Adrenal gland (tissue), 9 donors: ENCODE measurements at regions not wholly inside any gene's neighbourhood (a gene's known extent, or its start where the extent isn't known, plus 50 kb on each side); places are given as distances from the start of the nearest gene placed in this dataset.

Experiments
- DNase-seq, 7 donors: peaks; one replicate each; pipeline ENCODE4 v3.0.0-alpha.2; 2019 to 2020
- H3K27ac ChIP-seq, 5 donors: fragments of 200-600 bp; sonication (generic) in 4 of 5; 1 replicate in 3 of 5; 2 replicates in 2 of 5; pipeline versions ENCODE4 v1.5.1 to v1.8.0; 2016 to 2020; ENCODE audit warnings: mild to moderate bottlenecking in 1 of 5
- H3K27me3 ChIP-seq: fragments of 200-600 bp; 2 replicates; pipeline ENCODE4 v1.8.0; 2021
- H3K36me3 ChIP-seq, 2 donors: fragments of 200-600 bp; replicated peaks in 1 of 2; 1 replicate in 1 of 2; 2 replicates in 1 of 2; pipeline versions ENCODE4 v1.5.1 to v1.8.0; 2018 to 2022
- H3K4me1 ChIP-seq, 2 donors: fragments of 200-600 bp; replicated peaks in 1 of 2; 1 replicate in 1 of 2; 2 replicates in 1 of 2; pipeline versions ENCODE4 v1.5.1 to v1.8.0; 2018 to 2021
- H3K4me3 ChIP-seq, 4 donors: fragments of 200-600 bp; sonication (generic) in 3 of 4; one replicate each; pipeline ENCODE4 v1.5.1; 2016 to 2018
- H3K9me3 ChIP-seq, 3 donors: fragments of 200-600 bp; sonication (generic) in 1 of 3; replicated peaks in 1 of 3; 1 replicate in 2 of 3; 2 replicates in 1 of 3; pipeline versions ENCODE4 v1.5.1 to v1.8.0; 2016 to 2021
- CTCF ChIP-seq, 6 experiments: fragments of 450-650 bp in 4 of 6; fragments of 200-600 bp in 2 of 6; sonication (generic) in 1 of 6; IDR thresholded peaks; 1 replicate in 5 of 6; 2 replicates in 1 of 6; pipeline versions ENCODE4 v1.5.1 to v1.8.0; 2016 to 2021; ENCODE audit warnings: antibody characterized with exemption in 6 of 6, mild to moderate bottlenecking in 2 of 6, moderate library complexity in 1 of 6
- POLR2A ChIP-seq, 2 donors: fragments of 450-650 bp; IDR thresholded peaks; one replicate each; pipeline ENCODE4 v1.6.1; 2017; ENCODE audit warnings: antibody characterized with exemption in 2 of 2, mild to moderate bottlenecking in 2 of 2, moderate library complexity in 1 of 2
- WGBS, 4 donors: extraction: QIAGEN DNeasy Blood & Tissue Kit in 2 of 4; methylation state at CpG; one replicate each; pipeline versions ENCODE4 v1.1.5 to v1.1.7; 2013 to 2017; 5-methylcytosine and 5-hydroxymethylcytosine counted together
- intact Hi-C, 2 donors: fragments of 100-400 bp; cut with DNase I; formaldehyde crosslinking; loops; one replicate each; pipeline versions ENCODE4 v1.14.1 to v1.15.0; 2022 to 2023
- donor health status: healthy with polysubstance abuse.
- donor health status: Bipolar disorder and iron deficiency.
- donor health status: DM: yes; HTN: yes; CAD: no.
- donor health status: DM: no; HTN: no; CAD: no.
- donor health status: DM: no; HTN: no; CAD: no.

GRCh38 chr10:44243851-44244510 lies 140.9 kb downstream of the CXCL12 start:
- WGBS, 4 donors, result 72 to 88% (median 81%) methylated on average over 7 of the region's 7 CpGs
- no peak for DNase-seq

GRCh38 chr10:44242826-44243225 lies 142.1 kb downstream of the CXCL12 start:
- H3K27ac ChIP-seq, result no peak overlapping the region
- no peaks in the 10 kb centered on the region for H3K9me3 ChIP-seq
- no peaks in the 10 kb centered on the region for H3K27me3 ChIP-seq
- no peak for DNase-seq
- TF ChIP-seq POLR2A (IDR thresholded peaks at IDR 0.05) (no peak), CTCF (IDR thresholded peaks at IDR 0.05) (no peak)
- 69 to 79% (median 76%) methylated on average over 3 of the region's 3 CpGs for WGBS, 4 donors
- no peaks in the 10 kb centered on the region for H3K36me3 ChIP-seq
- intact Hi-C loops, result no loop called here
- H3K4me3 ChIP-seq, result no peak overlapping the region
- no peaks in the 10 kb centered on the region for H3K4me1 ChIP-seq

More at GRCh38 chr10:44243851-44244510, 140.9 kb downstream of the CXCL12 start:
- H3K4me3 ChIP-seq, result no peak overlapping the region
- no peak overlapping the region for H3K27ac ChIP-seq
- intact Hi-C loops, result no loop called here
- no peaks in the 10 kb centered on the region for H3K36me3 ChIP-seq
- H3K27me3 ChIP-seq, result no peaks in the 10 kb centered on the region
- no peak for TF ChIP-seq CTCF (IDR thresholded peaks at IDR 0.05)
- TF ChIP-seq POLR2A (IDR thresholded peaks at IDR 0.05), result no peak
- H3K4me1 ChIP-seq, result no peaks in the 10 kb centered on the region
- H3K9me3 ChIP-seq, result no peaks in the 10 kb centered on the region

- no peak for DNase-seq
- H3K36me3 ChIP-seq, result no peaks in the 10 kb centered on the region
- intact Hi-C loops, result no loop called here
- no peaks in the 10 kb centered on the region for H3K9me3 ChIP-seq
- no peaks in the 10 kb centered on the region for H3K4me1 ChIP-seq
- 70 to 76% (median 74%) methylated on average over 2 of the region's 2 CpGs; no CpG with 5 or more reads in 1 of the 4 donors for WGBS, 4 donors
- no peak overlapping the region for H3K4me3 ChIP-seq
- no peak overlapping the region for H3K27ac ChIP-seq
- no peak for TF ChIP-seq CTCF (IDR thresholded peaks at IDR 0.05)
- no peak for TF ChIP-seq POLR2A (IDR thresholded peaks at IDR 0.05)
- H3K27me3 ChIP-seq, result no peaks in the 10 kb centered on the region
Measured at GRCh38 chr10:44242091-44242490, 142.8 kb downstream of the CXCL12 start.

GRCh38 chr10:44240584-44241205 lies 144.2 kb downstream of the CXCL12 start:
- H3K27me3 ChIP-seq, result no peaks in the 10 kb centered on the region
- H3K4me1 ChIP-seq, result no peaks in the 10 kb centered on the region
- 62 to 82% (median 79%) methylated on average over 5 to 6 of the region's 6 CpGs for WGBS, 4 donors
- TF ChIP-seq POLR2A (IDR thresholded peaks at IDR 0.05) (no peak), CTCF (IDR thresholded peaks at IDR 0.05) (no peak)
- no peak overlapping the region for H3K4me3 ChIP-seq
- intact Hi-C loops, result no loop called here
- H3K9me3 ChIP-seq, result no peaks in the 10 kb centered on the region
- DNase-seq, result no peak
- no peaks in the 10 kb centered on the region for H3K36me3 ChIP-seq
- H3K27ac ChIP-seq, result no peak overlapping the region
